Right renal cortex interstitium (tissue), 3 donors: ENCODE measurements at regions not wholly inside any gene's neighbourhood (a gene's known extent, or its start where the extent isn't known, plus 50 kb on each side); places are given as distances from the start of the nearest gene placed in this dataset.
"Not testable (repeated sequence)": the region's sequence is repeated elsewhere in the genome, so short reads cannot be mapped to it uniquely, and the experiment has no call there.

Experiments
- DNase-seq, 3 donors: peaks; one replicate each; pipeline ENCODE4 v3.0.0-alpha.2; 2013; ENCODE audit warnings: low read depth in 3 of 3, low spot score in 2 of 3

DNA sequence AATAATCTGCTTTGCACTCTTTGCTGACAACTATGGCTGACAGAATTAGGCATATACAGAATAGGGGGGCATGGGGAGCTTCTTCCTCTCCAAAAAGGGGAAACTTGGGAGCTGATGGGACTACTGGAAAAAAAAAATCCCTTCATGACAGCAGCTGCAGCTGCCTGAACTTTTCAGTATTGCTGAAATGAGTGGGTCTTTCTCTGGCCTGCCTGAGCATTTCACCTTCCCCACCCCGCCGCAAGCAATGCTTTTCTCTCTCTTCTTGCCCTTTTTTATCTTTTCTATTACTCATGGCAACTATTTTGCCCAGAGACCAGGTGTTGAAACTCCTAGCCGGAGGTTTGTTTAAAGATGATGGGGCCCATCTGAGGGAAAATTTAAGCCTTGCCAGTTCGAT lies 244.9 kb downstream of the SEMA3D start:
- DNase-seq, result no peak

DNA sequence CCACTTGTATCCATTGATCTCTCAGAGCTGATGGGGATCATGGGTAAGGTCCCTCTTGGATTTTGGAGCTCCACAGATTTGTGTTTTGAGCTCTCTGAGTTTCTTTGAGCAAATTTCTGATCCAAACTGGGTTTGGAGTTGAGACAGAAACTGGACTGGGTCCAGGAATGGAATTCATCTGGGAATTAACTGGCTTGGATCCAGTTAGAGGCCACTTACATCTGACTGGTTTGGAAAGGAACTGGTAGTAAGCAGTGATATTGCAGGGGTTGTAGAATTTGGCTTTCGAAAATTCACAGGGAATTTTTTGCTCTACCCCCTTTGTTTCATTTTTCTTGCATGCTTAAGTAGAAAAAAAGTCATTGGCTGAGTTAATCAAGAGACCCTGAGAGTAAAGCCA lies 245.6 kb downstream of the SEMA3D start:
- no peak for DNase-seq

DNA sequence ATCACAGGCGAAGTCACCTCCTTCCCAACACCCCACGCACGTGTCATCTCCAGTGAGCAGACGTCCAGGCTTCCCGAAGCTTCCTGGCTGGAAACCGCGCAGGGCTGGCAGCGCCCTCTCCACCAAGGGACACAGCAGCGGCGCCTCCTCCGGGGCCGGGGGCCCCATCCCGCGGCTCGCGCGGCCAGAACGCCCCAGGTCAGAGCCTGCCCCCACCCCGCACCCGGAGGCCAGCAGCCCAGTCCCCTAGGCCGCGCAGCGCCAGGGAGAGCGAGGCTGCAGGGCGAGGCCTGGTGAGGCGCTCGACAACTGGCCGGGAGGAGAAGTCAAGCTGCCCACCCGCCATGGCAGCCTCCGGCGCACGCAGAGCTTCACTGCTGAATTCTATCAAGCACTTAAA lies 247.0 kb downstream of the SEMA3D start:
- DNase-seq, result no peak

DNA sequence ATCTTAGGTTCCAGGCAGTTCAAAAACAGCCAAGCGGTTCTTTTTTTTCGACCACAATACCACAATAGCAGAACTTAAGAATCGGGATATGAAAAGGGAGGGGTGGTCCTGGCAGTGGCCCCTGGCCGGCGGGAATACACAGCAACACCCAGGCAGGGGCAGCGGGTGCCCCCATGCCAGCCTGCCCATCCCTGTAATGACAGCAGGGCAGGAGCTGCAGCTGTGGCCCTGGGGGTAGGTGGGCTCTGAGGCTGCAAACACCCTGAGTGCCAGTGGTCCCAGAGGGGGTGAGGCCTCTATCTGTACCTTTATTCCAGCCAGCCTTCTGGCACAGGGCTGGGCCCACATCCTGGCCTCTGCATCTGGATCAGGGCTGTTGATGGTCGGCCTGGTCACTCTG lies 247.4 kb downstream of the SEMA3D start:
- DNase-seq, result no peak

DNA sequence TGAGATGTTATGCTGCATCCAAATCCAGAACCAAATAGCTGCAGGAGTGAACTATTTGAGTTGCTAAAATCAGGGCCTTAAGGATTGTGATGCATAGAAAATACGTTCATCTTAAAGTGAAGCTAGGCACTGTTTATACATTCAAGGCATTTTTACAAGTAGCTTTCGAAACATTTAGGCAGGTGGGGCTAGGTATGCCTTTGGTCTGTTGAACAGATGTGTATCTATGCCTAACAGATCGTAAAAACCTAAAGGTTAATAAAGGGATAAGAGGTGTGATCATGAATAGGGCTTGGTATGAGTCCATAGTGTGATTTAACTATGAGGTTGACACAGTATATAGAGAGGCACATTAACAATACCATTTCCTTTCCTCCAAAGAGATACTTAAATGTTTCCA lies 262.5 kb downstream of the SEMA3D start:
- no peak for DNase-seq

DNA sequence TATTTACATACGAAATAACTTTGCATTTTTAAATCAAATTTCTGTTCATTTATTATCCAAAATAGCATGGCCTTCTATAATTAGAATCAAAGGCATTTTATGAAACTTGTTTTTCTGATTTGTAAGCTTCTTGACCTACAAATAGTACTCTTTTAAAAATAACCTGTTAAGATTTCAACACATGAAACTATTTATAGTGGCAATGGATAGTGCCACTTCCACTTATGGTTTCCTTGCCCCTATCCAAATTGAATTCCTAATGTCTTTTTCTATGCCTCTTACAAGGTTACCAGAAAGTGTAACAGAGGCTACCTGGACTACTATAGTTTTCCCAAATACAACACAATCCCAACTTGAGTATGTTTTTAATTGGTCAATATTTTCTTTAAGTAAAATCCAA lies 263.5 kb downstream of the SEMA3D start:
- no peak for DNase-seq

DNA sequence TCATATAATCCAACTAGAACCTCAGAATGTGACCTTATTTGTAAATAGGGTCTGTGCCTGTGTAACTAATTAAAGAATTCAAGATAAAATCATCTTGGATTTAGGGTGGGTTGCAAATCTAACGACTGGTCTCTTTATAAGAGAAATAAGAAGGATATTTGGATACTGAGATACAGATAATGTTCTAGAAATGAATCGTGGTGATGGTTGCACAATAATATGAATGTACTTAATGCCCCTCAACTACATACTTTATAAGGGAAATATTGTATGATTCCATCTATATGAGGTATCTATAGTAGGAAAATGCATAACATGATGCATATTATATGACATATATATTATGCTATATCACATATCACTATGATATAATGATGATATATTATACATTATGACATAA lies 265.7 kb downstream of the SEMA3D start:
- no peak for DNase-seq

DNA sequence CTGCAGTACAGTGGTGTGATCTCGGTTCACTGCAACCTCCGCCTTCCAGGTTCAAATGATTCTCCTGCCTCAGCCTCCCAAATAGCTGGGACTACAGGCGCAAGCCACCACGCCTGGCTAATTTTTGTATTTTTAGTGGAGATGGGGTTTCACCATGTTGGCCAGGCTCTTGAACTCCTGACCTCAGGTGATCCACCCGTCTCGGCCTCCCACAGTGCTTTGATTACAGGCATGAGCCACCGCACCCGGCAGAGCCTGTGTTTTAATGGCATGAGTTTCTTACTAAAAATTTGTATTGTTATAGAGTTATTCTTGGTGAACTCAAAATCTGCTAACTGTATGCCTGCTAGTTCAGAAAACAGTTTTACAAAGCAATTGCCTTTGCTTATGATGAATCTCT lies 269.9 kb downstream of the SEMA3D start:
- not testable (repeated sequence) for DNase-seq

DNA sequence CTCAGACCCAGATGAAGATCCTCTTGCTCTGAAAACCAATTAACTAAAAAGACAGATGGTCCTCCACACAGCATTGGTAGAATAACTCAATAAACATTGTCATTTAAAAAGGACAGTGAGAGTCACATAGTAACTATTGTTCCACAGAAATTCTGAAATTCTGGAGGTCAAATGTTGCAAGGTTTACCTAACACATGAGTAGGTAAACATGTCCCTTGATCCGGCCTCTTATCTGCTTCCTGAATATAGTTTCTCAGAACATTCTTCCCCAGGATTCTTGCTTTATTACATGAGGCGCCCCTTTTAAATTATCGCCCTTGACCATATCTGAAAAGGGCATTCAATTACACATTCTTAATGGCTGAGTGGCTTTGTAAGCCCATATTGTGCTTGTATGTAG lies 270.7 kb downstream of the SEMA3D start:
- no peak for DNase-seq

DNA sequence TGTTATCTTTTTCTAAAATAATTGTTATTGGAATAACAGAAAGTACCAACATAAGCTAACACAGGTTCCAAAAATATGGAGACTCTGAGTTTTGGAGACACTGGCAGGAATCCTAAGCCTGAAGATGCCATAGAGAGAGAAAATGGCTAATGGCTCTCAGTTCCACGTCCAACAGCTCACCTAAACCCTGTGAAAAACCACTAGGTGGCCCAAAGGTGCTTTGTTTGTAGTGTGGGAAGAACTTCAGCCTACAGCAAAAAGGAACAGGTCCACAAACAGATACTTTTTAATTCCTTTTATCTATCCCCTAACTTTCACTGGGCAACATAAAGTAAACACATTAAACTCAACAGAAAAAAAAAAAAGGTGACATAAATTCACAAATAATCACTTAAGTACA lies 272.3 kb downstream of the SEMA3D start:
- no peak for DNase-seq

DNA sequence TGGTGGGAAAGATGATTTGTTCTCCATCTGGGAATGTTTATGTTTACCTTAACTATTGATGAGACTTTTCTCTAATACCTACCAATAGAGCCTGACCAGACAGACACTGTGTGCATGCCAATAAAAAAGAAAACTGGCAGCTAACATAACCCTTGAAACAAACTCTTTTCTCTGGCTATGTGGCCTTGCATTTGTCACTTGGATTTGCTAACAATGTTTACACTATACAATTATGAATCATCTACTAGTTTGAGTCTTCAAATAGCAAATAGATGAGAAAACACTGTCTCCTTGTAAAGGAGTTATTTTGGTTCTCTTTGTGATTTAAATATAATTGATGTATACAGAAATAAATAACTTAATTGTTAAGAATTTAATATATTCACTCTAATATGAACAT lies 273.1 kb downstream of the SEMA3D start:
- no peak for DNase-seq

DNA sequence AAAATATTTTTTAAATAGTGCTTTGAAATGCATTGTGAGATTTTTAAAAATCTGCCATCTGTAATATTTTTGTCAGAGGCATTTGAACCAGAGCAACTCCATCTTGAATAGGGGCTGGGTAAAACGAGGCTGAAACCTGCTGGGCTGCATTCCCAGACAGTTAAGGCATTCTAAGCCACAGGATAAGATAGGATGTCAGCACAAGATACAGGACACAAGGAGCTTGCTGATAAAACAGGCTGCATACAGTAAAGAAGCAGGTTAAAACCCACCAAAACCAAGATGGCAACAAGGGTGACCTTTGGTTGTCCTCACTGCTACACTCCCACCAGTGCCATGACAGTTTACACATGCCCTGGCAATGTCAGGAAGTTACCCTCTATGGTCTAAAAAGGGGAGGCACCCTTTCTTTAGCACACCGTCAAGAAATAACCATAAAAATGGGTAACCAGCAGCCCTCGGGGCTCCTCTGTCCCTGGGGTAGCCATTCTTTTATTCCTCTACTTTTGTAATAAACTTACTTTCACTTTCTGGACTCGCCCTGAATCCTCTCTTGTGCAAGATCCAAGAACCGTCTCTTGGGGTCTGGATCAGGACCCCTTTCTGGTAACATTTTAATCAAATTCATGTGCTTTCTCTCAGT lies 273.7 kb downstream of the SEMA3D start:
- no peak for DNase-seq

DNA sequence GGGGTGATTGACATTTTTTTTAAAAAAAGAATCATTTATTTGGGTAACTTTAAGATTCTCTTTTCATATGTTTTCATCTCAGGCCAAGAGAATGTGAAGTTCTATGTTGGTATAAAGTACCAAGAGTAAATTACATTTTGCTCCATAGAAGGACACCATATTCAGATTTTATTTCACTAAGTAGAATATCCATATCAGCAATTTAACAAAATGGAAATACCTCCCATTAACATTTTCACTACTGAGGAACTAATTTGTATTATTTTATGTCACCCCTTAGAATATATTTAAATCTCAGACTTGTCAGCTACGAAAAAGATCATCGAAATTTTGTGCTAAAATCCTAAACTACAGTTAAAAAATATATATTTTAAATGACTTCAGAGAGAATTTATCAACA lies 274.3 kb downstream of the SEMA3D start:
- no peak for DNase-seq

DNA sequence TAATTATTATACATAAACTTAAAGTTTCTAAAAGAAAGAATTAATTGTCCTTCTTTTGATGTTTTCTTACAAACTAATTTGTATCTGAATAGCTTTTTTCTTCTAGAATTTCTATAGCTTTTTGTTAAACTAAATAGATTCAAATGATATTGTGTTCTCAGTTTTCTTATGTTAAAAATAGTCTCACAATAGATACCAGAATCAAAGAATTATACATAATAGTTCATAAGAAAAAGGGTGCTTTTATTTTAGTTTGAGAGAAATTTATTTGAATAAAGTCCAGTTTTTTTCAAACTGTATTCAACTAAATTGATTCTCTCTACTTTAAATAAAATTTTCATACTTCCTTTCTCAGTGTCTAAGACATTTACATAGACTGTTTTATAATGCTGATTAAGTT lies 274.8 kb downstream of the SEMA3D start:
- no peak for DNase-seq

DNA sequence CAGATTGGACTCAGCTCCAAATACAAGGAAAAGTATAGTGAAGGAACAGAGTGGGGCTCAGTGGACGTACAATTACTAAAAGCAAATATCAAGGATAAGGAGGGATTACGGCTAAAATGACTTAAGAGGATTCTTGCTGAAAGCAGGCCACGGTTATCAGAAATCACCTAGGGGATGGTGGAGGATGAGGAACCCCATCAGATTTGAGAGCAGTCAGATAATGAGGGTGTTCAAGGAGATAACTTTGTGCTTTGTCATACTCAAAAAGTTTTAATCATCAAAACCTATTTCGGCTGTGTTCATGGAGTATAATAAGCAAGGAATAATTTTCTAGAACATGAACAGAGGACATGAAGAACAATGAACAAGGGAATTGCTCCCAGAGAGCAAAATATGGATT lies 275.8 kb downstream of the SEMA3D start:
- no peak for DNase-seq

DNA sequence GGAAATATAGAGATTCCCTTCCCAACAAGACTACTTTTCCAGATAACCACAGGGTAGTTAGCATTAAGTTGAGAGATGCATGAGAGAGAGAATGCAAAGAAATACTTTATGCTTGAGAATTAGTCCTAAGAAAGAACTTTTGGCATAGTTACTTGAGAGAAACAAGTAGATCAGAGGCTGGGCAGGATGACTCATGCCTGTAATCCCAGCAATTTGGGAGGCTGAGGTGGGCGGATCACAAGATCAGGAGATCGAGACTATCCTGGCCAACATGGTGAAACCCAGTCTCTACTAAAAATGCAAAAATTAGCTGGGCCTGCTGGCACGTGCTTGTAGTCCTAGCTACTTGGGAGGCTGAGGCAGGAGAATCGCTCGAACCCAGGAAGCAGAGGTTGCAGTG lies 276.5 kb downstream of the SEMA3D start:
- DNase-seq, result not testable (repeated sequence)

DNA sequence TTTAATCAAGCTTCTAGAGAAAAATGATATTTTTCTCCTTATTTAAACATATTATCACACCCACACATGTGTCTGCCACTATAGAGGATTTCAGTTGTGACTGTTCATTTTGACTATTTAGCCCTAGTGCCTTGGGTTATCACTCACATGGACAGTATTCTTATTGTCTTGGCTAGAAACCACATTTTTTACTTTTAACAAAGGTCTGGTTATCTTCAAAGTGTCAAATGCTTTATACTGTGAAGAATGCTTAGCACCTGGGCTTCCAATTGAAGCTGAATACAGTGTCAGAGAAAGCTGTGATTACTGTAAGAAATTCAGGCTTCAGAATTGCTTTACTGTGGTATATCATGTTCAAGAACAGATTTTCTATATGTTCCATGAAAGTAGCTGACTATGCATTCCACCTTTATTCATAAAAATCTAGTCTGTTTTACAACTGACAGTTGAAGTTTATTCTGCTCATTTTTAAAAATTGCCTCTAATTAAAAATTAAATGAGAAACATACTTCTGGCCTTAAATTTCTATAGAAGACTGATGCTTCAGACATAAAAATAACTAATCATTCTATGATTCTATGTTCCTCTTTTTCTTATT lies 278.6 kb downstream of the SEMA3D start:
- DNase-seq, result no peak

DNA sequence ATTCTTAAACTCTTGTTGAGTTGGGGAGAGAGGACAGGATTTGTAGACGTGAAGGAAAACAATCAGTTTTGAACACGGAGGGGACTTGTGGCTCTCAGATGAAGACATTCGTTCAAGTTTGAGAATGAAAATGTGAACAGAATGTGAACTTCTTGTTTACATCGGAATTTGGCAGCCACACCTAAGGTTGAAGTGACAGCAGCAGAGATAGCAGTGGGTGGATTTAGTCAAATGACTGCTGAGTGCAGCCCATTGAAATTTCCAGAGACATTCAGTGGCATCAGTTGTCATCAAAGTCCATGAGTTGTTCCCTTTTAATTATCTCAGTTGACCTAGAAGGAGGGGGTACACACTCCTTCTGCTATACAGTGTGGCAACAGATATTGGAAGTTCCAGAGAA lies 280.0 kb downstream of the SEMA3D start:
- no peak for DNase-seq

DNA sequence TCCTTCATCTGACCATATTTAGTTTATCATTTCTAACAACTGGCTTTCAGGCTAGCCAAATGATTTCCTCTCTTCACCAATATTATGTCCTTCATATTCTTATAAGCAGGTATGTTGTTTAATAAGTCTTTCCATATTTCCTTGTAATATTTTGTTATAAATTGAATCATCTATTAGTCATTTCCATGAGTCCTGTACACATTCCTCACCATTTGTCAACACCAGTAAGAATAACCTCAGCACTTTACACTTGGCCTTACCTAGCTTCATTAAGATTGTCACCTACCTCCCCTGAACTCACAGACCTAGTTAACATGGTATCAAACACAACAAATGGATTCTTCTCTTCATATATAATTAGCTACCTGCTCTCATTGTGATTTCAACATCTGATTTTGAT lies 282.3 kb downstream of the SEMA3D start:
- DNase-seq, result no peak

DNA sequence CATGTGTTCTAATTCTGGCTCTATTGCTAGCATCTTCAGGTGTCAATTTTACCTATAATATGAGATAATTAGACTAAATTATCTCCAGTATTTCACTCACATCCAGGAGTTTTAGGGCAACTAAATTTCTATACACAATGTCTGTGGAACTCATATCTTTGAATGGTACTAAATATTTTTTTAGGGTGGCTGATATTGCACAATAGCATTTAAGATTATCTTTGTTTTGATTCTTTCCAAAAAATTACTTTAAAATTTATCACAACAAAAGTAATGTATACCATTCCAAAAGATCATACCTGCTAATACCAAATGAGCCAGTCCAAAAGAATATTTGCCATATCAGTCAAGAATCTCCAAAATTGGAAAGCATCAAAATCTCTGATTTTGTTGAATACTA lies 285.5 kb downstream of the SEMA3D start:
- DNase-seq, result no peak

DNA sequence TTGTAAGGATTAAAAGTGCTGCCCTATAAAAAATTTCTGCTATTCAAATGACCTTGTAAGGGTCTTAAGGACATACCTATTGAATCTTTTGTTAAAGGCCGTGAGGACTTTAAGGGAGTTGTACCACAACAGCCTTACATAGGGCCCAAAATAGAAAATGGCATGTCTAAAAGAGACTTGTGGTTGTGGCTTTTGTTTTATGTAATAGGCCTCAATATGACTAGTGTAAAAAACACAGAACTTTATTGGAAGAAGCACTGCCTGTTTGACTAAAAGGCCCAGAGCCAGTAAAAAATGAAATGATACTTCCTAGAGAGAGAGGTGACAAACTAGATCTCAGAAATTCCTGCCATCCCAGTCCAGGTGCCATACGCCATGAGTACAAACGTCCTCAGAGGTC lies 286.6 kb downstream of the SEMA3D start:
- DNase-seq, result no peak

DNA sequence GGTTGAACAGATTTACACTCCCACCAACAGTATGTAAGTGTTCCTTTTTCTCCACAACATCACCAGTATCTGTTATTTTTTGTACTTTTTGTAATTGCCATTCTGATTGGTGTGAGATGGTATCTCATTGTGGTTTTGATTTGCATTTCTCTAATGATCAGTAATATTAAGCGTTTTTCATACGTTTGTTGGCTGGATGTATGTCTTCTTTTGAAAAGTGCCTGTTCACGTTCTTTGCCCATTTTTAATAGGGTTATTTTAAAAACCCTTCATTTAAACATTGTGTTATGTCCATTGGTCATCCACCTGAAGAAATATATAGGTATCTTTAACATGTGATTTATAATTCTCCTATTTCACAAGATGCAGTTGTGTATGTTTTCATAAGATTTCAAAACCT lies 291.3 kb downstream of the SEMA3D start:
- no peak for DNase-seq

DNA sequence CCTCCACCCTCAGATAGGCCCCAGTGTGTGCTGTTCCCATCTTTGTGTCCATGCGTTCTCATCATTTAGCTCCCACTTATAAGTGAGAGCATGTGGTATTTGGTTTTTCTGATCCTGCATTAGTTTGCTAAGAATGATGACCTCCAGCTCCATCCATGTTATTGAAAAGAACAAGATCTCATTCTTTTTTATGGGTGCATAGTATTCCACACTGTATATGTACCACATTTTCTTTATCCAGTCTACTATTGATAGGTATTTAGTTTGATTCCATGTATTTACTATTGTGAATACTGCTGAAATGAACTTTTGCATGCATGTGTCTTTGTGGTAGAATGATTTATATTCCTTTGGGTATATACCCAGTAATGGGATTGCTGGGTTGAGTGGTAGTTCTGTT lies 303.3 kb downstream of the SEMA3D start:
- DNase-seq, result not testable (repeated sequence)
